ENCODE measurements at regions not wholly inside any gene's neighbourhood (a gene's known extent, or its start where the extent isn't known, plus 50 kb on each side); places are given as distances from the start of the nearest gene placed in this dataset.

- TF ChIP-seq POLR2A (IDR thresholded peaks at IDR 0.05) (no peak), CTCF (IDR thresholded peaks at IDR 0.05) (no peak)
- ATAC-seq: no peak
- no peaks in the 10 kb centered on the region for H3K27me3 ChIP-seq
- H3K27ac ChIP-seq: no peak overlapping the region
- no peak for DNase-seq
- no peaks in the 10 kb centered on the region for H3K9me3 ChIP-seq
- intact Hi-C loops (cut with DNase I): no loop called here
- no peaks in the 10 kb centered on the region for H3K4me1 ChIP-seq
- H3K36me3 ChIP-seq: no peaks in the 10 kb centered on the region
- H3K4me3 ChIP-seq: no peak overlapping the region
Measured at GRCh38 chr7:55641811-55642210, 69.5 kb upstream of the VOPP1 start.

GRCh38 chr7:55641273-55641691 lies 69.0 kb upstream of the VOPP1 start:
- ATAC-seq (peak; percentile 99 to 100 (median 99)), DNase-seq (peak in 1 of 3 donors; percentile 53)
- intact Hi-C loops (cut with DNase I): no loop called here
- no peaks in the 10 kb centered on the region for H3K9me3 ChIP-seq
- WGBS (ENCODE audit: insufficient coverage, low coverage, low lambda C conversion rate, missing lambda C conversion rate): 0% methylated on average over 1 of the region's 1 CpG
- H3K36me3 ChIP-seq: no peaks in the 10 kb centered on the region
- H3K27ac ChIP-seq: no peak overlapping the region
- no peak overlapping the region for H3K4me3 ChIP-seq
- no peaks in the 10 kb centered on the region for H3K27me3 ChIP-seq
- no peaks in the 10 kb centered on the region for H3K4me1 ChIP-seq
- TF ChIP-seq CTCF (IDR thresholded peaks at IDR 0.05) (peak; percentile 71 to 93 (median 78)), POLR2A (IDR thresholded peaks at IDR 0.05) (no peak)

DNA sequence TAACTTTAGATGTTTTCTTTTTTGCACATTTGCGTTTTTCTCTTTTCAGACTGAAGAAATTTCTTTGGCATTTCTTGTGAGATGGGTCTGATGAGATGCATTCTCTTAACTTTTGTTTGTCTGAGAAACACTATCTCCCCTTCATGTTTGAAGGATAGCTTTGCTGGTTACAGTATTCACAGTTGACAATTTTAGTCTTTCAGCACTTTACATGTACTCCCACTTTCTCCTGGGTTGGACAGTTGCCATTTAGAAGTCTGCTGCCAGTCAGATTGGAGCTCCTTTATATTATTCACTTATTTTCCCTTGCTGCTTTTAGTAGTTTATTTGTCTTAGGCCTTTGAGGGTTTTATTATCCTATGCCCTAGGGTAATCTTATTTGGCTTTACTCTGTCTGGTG lies 67.3 kb upstream of the VOPP1 start:
- Histone ChIP-seq H3K4me1 (no peaks in the 10 kb centered on the region), H3K9me3 (no peaks in the 10 kb centered on the region), H3K4me3 (no peak overlapping the region), H3K27me3 (no peaks in the 10 kb centered on the region), H3K36me3 (no peaks in the 10 kb centered on the region), H3K27ac (no peak overlapping the region)
- intact Hi-C loops (cut with DNase I): no loop called here
- WGBS (ENCODE audit: insufficient coverage, low coverage, low lambda C conversion rate, missing lambda C conversion rate): 75% methylated on average over 1 of the region's 1 CpG
- DNase-seq (no peak), ATAC-seq (no peak)
- TF ChIP-seq POLR2A (IDR thresholded peaks at IDR 0.05) (no peak), CTCF (IDR thresholded peaks at IDR 0.05) (no peak)

DNA sequence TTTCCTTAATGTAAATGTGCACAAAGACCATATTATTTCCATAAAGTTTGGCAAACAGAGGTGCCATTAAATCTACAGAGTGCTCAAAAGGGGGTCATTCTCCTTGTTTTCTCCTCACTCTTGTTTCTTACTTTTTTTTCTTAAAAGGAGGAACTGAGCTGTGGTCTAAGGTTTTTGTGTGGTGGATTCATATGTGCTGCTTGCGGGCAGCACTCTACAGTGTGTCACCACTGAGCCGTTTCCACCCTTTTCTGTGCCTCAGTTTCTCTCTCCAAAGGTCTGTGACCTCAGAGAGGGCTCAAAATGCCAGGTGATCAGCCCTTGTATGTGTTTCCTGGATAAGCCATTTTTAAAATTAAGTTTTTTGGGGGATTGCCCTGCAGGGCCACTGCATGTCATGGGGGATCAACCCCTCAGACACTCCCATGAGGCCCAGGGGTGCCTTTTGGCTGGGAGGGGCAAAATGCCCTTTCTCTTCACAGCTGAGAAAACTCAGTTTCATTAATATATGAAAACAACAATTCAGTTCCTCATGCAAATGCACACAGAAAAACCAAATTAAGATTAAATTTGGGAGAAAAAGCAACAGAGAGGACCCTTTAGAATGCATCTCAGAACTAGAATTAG lies 56.9 kb upstream of the VOPP1 start:
- no peaks in the 10 kb centered on the region for H3K4me1 ChIP-seq
- H3K9me3 ChIP-seq: no peaks in the 10 kb centered on the region
- H3K27me3 ChIP-seq: no peaks in the 10 kb centered on the region
- H3K4me3 ChIP-seq: no peak overlapping the region
- no peak for DNase-seq
- 21% methylated on average over 2 of the region's 2 CpGs for WGBS (ENCODE audit: insufficient coverage, low coverage, low lambda C conversion rate, missing lambda C conversion rate)
- H3K36me3 ChIP-seq: no peaks in the 10 kb centered on the region
- intact Hi-C loops (cut with DNase I): no loop called here
- H3K27ac ChIP-seq: no peak overlapping the region
- no peak for ATAC-seq
- TF ChIP-seq CTCF (IDR thresholded peaks at IDR 0.05) (no peak), POLR2A (IDR thresholded peaks at IDR 0.05) (no peak)

DNA sequence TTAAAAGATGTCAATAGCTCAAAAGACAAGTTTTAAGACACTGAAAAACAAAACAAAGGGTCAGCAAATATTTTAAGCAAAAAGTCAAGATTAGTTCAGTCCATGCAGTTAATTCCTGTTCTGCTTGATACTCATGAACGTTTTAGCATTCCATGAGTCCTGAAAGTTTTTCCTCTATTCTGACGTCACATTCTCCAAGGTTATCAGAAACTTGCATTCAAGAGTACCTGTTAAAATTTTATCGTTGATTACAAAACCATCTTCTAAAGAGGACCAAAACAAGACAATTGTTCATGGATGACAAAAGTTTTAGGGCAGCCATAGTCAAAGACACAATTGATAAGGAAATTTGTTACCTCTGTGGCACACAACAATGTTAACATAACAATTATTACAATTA lies 52.5 kb upstream of the VOPP1 start:
- no peak overlapping the region for H3K27ac ChIP-seq
- intact Hi-C loops (cut with DNase I): no loop called here
- H3K4me1 ChIP-seq: no peaks in the 10 kb centered on the region
- no peaks in the 10 kb centered on the region for H3K9me3 ChIP-seq
- DNase-seq (no peak), ATAC-seq (no peak)
- H3K4me3 ChIP-seq: no peak overlapping the region
- WGBS (ENCODE audit: insufficient coverage, low coverage, low lambda C conversion rate, missing lambda C conversion rate): 60% methylated on average over 3 of the region's 3 CpGs
- H3K27me3 ChIP-seq: no peaks in the 10 kb centered on the region
- H3K36me3 ChIP-seq: no peaks in the 10 kb centered on the region
- TF ChIP-seq POLR2A (IDR thresholded peaks at IDR 0.05) (no peak), CTCF (IDR thresholded peaks at IDR 0.05) (no peak)

All from right lobe of liver (tissue), 6 donors.